GM23248 (cell line): ENCODE measurements at regions not wholly inside any gene's neighbourhood (a gene's known extent, or its start where the extent isn't known, plus 50 kb on each side); places are given as distances from the start of the nearest gene placed in this dataset.

Experiments
- DNase-seq: peaks from one replicate; pipeline ENCODE4 v3.0.0-alpha.2; 2015
- H2AFZ ChIP-seq: fragments of 200-600 bp; sonication (generic); 2 replicates; pipeline ENCODE4 v1.6.1; 2016; ENCODE audit warnings: antibody characterized with exemption
- H3F3A ChIP-seq: fragments of 200-600 bp; sonication (generic); 2 replicates; pipeline ENCODE4 v1.6.1; 2016; ENCODE audit warnings: mild to moderate bottlenecking, antibody characterized with exemption, mixed run types; ENCODE audit not compliant: insufficient read depth
- H3K27ac ChIP-seq: fragments of 200-600 bp; sonication (generic); 2 replicates; pipeline ENCODE4 v1.5.1; 2016; ENCODE audit warnings: mild to moderate bottlenecking
- H3K27me3 ChIP-seq: fragments of 200-600 bp; sonication (generic); replicated peaks from 2 replicates; pipeline ENCODE4 v1.6.1; 2016; ENCODE audit warnings: mild to moderate bottlenecking; ENCODE audit not compliant: insufficient read depth
- H3K36me3 ChIP-seq: fragments of 200-600 bp; sonication (generic); 2 replicates; pipeline ENCODE4 v1.6.1; 2016; ENCODE audit warnings: low read depth, mild to moderate bottlenecking
- H3K4me1 ChIP-seq: fragments of 200-600 bp; sonication (generic); 2 replicates; pipeline ENCODE4 v1.6.1; 2016; ENCODE audit warnings: mild to moderate bottlenecking; ENCODE audit not compliant: insufficient read depth
- H3K4me2 ChIP-seq: fragments of 200-600 bp; sonication (generic); one replicate; pipeline ENCODE4 v1.6.1; 2016; ENCODE audit warnings: mild to moderate bottlenecking; ENCODE audit not compliant: unreplicated experiment
- H3K4me3 ChIP-seq: fragments of 200-600 bp; sonication (generic); 2 replicates; pipeline ENCODE4 v1.5.1; 2016; ENCODE audit warnings: mild to moderate bottlenecking
- H3K79me2 ChIP-seq: fragments of 200-600 bp; sonication (generic); 2 replicates; pipeline ENCODE4 v1.6.1; 2016; ENCODE audit warnings: mild to moderate bottlenecking; ENCODE audit not compliant: insufficient read depth
- H3K9ac ChIP-seq: fragments of 200-600 bp; sonication (generic); 2 replicates; pipeline ENCODE4 v1.6.1; 2016; ENCODE audit warnings: mild to moderate bottlenecking
- H3K9me2 ChIP-seq: fragments of 200-600 bp; sonication (generic); 2 replicates; pipeline ENCODE4 v1.6.1; 2016; ENCODE audit warnings: mixed run types, mild to moderate bottlenecking, moderate library complexity; ENCODE audit not compliant: insufficient read depth
- H3K9me3 ChIP-seq: fragments of 200-600 bp; sonication (generic); one replicate; pipeline ENCODE4 v1.6.1; 2017; ENCODE audit warnings: low read depth
- H4K20me1 ChIP-seq: fragments of 200-600 bp; sonication (generic); 2 replicates; pipeline ENCODE4 v1.6.0; 2016; ENCODE audit not compliant: insufficient read depth
- EZH2 ChIP-seq: fragments of 200-600 bp; sonication (generic); IDR thresholded peaks from 2 replicates; pipeline ENCODE4 v1.6.1; 2018; ENCODE audit warnings: antibody characterized with exemption, mild to moderate bottlenecking; ENCODE audit not compliant: insufficient read depth, poor library complexity, severe bottlenecking
- EZH2phosphoT487 ChIP-seq: fragments of 200-600 bp; sonication (generic); IDR thresholded peaks from 2 replicates; pipeline ENCODE4 v1.6.1; 2018; ENCODE audit warnings: antibody characterized with exemption, moderate library complexity, mild to moderate bottlenecking, low read depth; ENCODE audit not compliant: insufficient read depth
- WGBS, 2 experiments: methylation state at CpG; one replicate each; pipeline ENCODE4 v1.1.6; 2015 to 2017; ENCODE audit warnings: low lambda C conversion rate in 2 of 2, low coverage in 1 of 2; ENCODE audit errors: missing lambda C conversion rate in 2 of 2; 5-methylcytosine and 5-hydroxymethylcytosine counted together
- in situ Hi-C: fragments of 300-500 bp; cut with MboI; formaldehyde crosslinking; loops from 2 replicates; pipeline ENCODE4 v1.15.0; 2020

- WGBS, 2 experiments = 95 to 100% methylated on average over 1 of the region's 1 CpG
- Histone ChIP-seq H3K9me3 (no peaks in the 10 kb centered on the region), H2AFZ (no peak overlapping the region), H3K4me2 (no peak overlapping the region), H3K9ac (no peak overlapping the region), H3K79me2 (no peaks in the 10 kb centered on the region), H3K27me3 (no peaks in the 10 kb centered on the region), H3F3A (no peaks in the 10 kb centered on the region), H4K20me1 (no peaks in the 10 kb centered on the region), H3K27ac (no peak overlapping the region), H3K36me3 (no peaks in the 10 kb centered on the region), H3K4me1 (peaks cover 15% of the 10 kb centered on the region), H3K9me2 (no peaks in the 10 kb centered on the region), H3K4me3 (no peak overlapping the region)
- TF ChIP-seq EZH2phosphoT487 (no peak), EZH2 (no peak)
- no peak for DNase-seq
- in situ Hi-C loops = no loop called here
Observed at GRCh38 chr4:81562093-81562492, 90.4 kb upstream of the RASGEF1B start.

- Histone ChIP-seq H3K36me3 (no peaks in the 10 kb centered on the region), H3K9ac (no peak overlapping the region), H3K4me3 (no peak overlapping the region), H3K27ac (no peak overlapping the region), H2AFZ (no peak overlapping the region), H3K27me3 (no peaks in the 10 kb centered on the region), H3K4me2 (no peak overlapping the region), H4K20me1 (no peaks in the 10 kb centered on the region), H3F3A (no peaks in the 10 kb centered on the region), H3K9me2 (no peaks in the 10 kb centered on the region), H3K9me3 (no peaks in the 10 kb centered on the region), H3K4me1 (no peaks in the 10 kb centered on the region), H3K79me2 (no peaks in the 10 kb centered on the region)
- TF ChIP-seq EZH2phosphoT487 (no peak), EZH2 (no peak)
- in situ Hi-C loops = no loop called here
- no peak for DNase-seq
Observed at GRCh38 chr4:81557306-81557705, 85.6 kb upstream of the RASGEF1B start.

GRCh38 chr4:81555489-81555888 lies 83.8 kb upstream of the RASGEF1B start:
- Histone ChIP-seq H3K79me2 (no peaks in the 10 kb centered on the region), H3K4me1 (no peaks in the 10 kb centered on the region), H3K36me3 (no peaks in the 10 kb centered on the region), H3K27ac (no peak overlapping the region), H2AFZ (no peak overlapping the region), H3K9ac (no peak overlapping the region), H3K9me2 (no peaks in the 10 kb centered on the region), H3K27me3 (no peaks in the 10 kb centered on the region), H3K4me2 (no peak overlapping the region), H3F3A (no peaks in the 10 kb centered on the region), H3K9me3 (no peaks in the 10 kb centered on the region), H3K4me3 (no peak overlapping the region), H4K20me1 (no peaks in the 10 kb centered on the region)
- DNase-seq = no peak
- TF ChIP-seq EZH2phosphoT487 = no peak
- 53% methylated on average over 3 of the region's 3 CpGs for WGBS, 2 experiments
- in situ Hi-C loops = no loop called here

GRCh38 chr4:81552086-81552485 lies 80.4 kb upstream of the RASGEF1B start:
- 88 to 93% methylated on average over 1 of the region's 1 CpG for WGBS, 2 experiments
- H3K36me3 ChIP-seq = no peaks in the 10 kb centered on the region
- no peak for DNase-seq
- no peaks in the 10 kb centered on the region for H3K9me3 ChIP-seq
- TF ChIP-seq EZH2 = no peak
- TF ChIP-seq EZH2phosphoT487 = no peak
- H2AFZ ChIP-seq = no peak overlapping the region
- H3K4me3 ChIP-seq = no peak overlapping the region
- no peaks in the 10 kb centered on the region for H3K9me2 ChIP-seq
- no peaks in the 10 kb centered on the region for H3K79me2 ChIP-seq
- no peaks in the 10 kb centered on the region for H4K20me1 ChIP-seq
- in situ Hi-C loops = no loop called here
- H3K4me2 ChIP-seq = no peak overlapping the region
- no peaks in the 10 kb centered on the region for H3K27me3 ChIP-seq
- H3K27ac ChIP-seq = no peak overlapping the region
- no peaks in the 10 kb centered on the region for H3F3A ChIP-seq
- no peak overlapping the region for H3K9ac ChIP-seq
- H3K4me1 ChIP-seq = no peaks in the 10 kb centered on the region

- no peak overlapping the region for H3K4me3 ChIP-seq
- DNase-seq = no peak
- no peaks in the 10 kb centered on the region for H3K36me3 ChIP-seq
- H3K4me2 ChIP-seq = no peak overlapping the region
- H3K27me3 ChIP-seq = no peaks in the 10 kb centered on the region
- H3K4me1 ChIP-seq = no peaks in the 10 kb centered on the region
- no peaks in the 10 kb centered on the region for H3F3A ChIP-seq
- H3K9ac ChIP-seq = no peak overlapping the region
- no peaks in the 10 kb centered on the region for H3K9me3 ChIP-seq
- H3K79me2 ChIP-seq = no peaks in the 10 kb centered on the region
- no peaks in the 10 kb centered on the region for H4K20me1 ChIP-seq
- TF ChIP-seq EZH2phosphoT487 (no peak), EZH2 (no peak)
- WGBS, 2 experiments = 11 to 14% methylated on average over 5 of the region's 5 CpGs
- H2AFZ ChIP-seq = no peak overlapping the region
- H3K9me2 ChIP-seq = no peaks in the 10 kb centered on the region
- in situ Hi-C loops = no loop called here
- H3K27ac ChIP-seq = no peak overlapping the region
Observed at GRCh38 chr4:81550388-81550859, 78.7 kb upstream of the RASGEF1B start.
